ENCODE measurements at regions not wholly inside any gene's neighbourhood (a gene's known extent, or its start where the extent isn't known, plus 50 kb on each side); places are given as distances from the start of the nearest gene placed in this dataset.
"Not testable (repeated sequence)": the region's sequence is repeated elsewhere in the genome, so short reads cannot be mapped to it uniquely, and the experiment has no call there.

DNA sequence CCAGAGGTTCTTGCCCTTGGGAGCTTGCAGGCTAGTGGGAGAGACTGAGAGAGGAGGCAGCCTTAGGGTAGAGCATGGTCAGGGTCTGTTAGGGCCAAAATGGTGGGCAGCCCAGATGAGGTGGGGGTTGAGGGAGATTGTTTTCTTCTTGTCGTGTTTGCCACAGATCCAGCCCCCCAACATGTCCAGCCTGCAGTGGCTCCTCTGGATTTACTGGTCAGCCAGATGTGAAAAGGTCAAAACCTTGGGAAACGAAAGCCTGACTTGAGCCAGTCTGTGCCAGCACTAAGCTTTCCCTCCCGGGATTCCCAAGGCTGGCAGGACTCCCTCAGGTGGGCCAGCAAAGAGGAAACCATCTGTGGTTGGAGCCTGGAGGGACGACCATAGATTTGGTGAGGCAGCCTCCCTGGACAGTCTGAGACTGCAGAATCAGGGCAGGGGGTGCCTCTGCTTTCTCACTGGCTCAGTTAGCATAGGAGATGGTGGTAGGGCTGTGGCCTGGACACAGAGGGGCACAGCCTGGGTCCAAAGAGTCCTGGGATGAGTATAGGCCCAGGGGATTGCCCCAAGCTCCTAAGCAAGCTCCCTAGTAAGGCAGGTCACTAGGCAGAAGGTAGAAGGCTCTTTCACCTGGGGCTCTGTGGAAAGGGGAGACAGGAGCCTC lies 51.2 kb upstream of the PRR23C start:
- DNase-seq (ENCODE audit: low spot score): no peak

DNA sequence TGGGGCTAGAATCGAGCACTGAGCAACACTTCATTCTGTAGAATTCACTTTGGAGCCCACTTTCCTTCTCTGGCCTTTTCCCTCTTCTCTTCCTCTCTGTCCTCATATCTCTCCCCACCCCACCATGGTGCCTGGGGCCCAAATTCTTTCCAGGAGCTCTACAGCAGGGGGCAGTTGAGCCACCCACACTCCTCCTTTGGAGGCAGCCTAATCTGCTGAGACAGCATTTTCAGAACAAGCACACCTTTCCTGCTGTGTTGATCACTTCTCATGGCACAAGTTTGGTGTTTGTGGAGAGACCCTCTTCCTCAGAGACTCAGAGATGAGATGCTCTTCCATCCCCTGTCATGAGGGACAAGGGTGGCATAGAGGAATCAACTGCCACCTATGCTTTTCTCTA lies 52.0 kb upstream of the PRR23C start:
- DNase-seq (ENCODE audit: low spot score): no peak

DNA sequence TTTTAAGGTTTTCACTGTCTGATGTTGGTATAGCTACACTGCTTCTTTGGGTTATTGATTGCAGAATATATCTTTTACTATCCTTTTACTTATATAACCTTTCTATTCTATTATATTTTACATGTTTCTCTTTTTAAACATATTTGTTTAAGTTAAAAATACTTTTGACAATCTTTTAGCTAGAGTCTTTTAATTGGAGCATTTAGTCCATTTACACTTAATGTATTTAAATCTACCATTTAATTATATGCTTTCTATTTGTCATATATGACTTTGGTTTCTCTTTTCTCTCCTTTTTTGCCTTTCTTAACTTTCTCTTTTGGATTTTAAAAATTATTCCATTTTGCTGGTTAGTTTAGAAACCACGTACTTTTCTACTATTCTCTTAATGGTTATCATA lies 53.7 kb upstream of the PRR23C start:
- DNase-seq (ENCODE audit: low spot score): no peak

DNA sequence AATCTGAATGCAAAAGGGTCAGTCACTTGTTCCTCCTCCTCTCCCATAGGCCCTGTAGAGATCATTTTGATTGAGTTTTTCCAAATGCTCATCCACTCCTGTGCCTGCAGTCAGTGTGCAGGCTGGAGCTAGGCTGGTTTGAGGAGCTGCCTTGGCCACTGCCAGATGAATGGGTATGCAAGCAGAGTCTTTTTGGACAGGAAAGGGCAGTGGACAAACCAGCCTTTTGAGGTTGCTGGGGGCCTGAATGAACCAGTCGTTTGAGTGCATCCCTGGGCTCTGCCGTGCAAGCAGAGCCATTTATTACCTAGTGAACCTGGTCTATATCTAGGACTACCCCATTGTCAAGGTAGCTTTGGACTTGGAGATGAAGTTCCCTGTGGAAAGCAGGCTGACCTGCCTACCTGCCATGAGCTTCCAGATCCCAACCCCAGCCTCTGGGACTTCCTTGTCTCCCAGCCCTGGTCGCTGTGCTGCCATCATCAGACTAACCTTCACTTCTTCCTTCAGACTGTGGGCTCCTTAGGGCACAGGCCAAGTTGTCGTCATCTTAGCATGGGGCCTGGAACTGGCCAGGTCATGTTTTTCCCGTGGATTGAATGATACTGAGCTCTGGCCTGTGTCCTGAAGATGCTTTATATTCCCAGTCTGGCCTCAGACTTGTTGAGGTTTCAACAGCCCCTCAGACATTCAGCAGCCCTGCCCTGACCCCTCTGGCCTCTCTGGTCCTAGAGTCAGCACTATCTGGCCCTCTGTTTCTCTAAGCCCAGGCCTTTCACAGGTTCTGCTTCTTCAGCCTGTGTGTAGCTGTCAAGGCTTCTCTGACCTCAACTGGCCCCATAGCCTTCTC lies 55.5 kb upstream of the PRR23C start:
- no peak for DNase-seq (ENCODE audit: low spot score)

- no peak for DNase-seq (ENCODE audit: low spot score)
Observed at GRCh38 chr3:139100821-139101220, 56.1 kb upstream of the PRR23C start.

GRCh38 chr3:139101396-139101795 lies 56.7 kb upstream of the PRR23C start:
- DNase-seq (ENCODE audit: low spot score): no peak

- no peak for DNase-seq (ENCODE audit: low spot score)
Observed at GRCh38 chr3:139103484-139103883, 58.8 kb upstream of the PRR23C start.

DNA sequence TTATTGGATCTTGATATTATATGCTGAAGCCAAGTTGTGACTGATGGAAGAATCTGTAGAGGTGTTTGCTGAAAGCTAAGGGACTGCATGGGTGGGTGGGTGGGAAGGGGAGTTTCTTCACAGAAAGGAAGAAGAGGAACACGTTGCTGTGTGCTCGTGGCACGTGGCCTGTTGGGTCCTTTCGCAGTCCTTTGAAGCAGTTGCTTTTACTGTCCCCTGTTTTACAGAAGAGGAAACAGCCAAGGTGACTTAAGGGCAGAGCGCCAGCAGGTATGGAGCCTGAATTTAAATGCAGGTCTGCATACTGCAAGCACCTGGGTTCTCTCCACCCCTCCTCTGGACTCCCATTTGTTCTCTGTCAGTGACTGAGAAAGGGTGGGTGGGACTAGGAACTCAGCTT lies 59.4 kb upstream of the PRR23C start:
- DNase-seq (ENCODE audit: low spot score): no peak

GRCh38 chr3:139105154-139105702 lies 60.5 kb upstream of the PRR23C start:
- no peak for DNase-seq (ENCODE audit: low spot score)

GRCh38 chr3:139106013-139106932 lies 61.6 kb upstream of the PRR23C start:
- DNase-seq (ENCODE audit: low spot score): no peak

DNA sequence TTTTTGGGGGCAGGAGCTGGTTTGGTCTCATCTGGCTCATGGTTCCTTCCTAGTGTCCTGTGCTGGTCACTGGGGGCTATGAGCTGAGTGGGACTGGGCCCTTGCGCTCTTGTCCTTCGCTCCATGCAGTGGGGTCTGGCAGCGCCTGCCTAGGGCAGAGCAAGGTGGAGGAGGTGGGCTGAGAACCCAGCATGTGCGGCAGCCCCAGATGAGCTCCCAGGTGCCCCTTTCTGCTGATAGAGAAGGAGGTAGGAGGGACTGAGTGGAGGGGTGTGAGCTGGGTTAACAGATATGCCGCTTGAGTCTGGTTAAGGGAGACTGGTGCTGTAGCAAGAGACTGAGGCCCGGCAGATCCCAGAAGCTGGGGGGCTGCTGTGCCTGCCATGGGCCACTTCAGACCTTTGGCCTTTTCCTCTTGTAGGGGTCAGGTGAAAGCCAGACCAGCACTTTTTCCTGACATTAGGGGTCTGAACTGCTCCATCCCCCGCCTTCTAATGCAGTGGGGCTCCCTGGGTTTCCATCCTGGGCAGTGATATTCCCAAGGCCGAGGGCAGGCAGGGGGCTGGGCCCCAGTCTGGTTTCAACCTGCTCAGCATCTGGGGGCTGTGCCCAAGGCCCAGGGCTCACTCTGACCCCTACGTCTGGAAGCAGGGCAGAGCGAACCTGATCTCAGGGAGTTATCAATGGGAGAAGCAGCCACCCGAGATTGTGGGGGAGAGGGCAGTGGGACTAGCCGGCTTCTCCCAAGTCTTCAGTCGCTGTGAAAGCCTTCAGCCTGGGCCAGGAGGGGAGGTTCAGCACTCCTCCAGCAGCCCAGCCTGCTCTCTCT lies 62.9 kb upstream of the PRR23C start:
- DNase-seq (ENCODE audit: low spot score): no peak

DNA sequence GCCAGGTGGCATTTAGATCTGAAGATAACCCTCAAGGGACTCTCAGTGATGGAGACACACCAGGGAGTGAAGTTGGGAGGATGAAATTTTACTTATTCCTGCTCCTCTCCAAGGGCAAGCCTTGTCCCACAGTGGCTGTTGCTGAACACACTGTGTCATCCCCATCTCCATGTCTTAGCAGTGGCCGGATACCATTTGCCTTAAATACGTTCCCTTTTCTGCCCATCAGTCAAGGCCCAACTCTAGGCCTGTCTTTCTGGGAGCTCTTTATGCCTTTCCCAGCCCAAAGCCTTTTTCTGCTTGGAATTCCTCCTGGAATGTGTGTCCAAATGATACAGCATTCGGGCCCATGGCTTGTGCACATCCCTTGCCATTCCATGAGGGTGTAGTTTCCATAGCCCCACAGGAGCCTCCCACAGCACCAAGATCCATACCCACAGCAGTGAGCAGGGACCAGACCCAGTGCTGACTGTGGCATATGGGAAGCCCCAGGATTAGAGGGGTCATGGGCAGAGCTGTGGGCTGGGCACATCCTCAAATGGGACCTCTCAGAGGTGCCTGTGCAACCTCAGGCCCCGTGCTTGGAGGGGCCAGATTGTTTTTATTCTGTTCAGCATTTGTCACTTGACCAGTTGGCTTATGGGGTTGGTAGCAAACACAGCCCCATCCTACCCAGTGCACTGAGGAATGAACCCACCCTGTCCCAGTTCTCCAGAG lies 63.7 kb upstream of the PRR23C start:
- DNase-seq (ENCODE audit: low spot score): no peak

GRCh38 chr3:139109271-139109670 lies 64.6 kb upstream of the PRR23C start:
- DNase-seq (ENCODE audit: low spot score): no peak

DNA sequence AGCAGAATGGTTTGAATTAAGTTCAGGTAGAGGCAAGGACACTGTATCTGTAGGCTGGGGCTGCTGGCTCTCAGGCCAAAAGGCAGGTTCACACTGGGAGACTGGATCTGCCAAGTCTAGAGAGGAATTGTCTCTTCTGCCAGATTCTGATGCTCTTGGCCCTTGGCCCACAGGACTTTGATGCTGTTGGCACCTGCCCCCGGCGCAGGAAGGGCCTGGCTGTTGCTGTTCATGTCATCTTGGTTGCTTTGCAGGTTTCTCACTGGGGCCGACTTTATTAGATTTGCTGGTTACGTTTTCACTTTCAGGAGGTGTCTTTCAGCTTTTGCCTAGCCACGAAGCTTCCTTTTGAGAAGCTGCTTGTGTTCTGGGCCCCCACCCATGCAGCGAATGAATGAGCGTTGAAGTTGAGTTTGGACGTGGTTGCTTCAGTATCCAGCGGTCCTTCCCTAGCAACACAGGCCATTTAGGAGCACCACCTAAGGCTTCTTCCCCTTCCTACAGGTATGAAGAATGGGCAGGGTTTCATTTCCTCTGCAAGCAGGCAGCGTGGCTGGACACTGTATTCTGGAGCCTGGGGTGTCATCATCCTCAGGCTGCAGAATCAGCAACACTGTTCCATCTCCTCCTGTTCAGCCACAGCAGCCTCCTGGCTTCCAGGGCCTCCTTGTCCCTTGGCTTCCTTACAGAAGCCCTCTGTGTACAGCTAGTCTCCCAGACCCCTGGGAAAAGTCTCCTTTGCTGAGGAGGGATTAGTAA lies 65.6 kb upstream of the PRR23C start:
- no peak for DNase-seq (ENCODE audit: low spot score)

DNA sequence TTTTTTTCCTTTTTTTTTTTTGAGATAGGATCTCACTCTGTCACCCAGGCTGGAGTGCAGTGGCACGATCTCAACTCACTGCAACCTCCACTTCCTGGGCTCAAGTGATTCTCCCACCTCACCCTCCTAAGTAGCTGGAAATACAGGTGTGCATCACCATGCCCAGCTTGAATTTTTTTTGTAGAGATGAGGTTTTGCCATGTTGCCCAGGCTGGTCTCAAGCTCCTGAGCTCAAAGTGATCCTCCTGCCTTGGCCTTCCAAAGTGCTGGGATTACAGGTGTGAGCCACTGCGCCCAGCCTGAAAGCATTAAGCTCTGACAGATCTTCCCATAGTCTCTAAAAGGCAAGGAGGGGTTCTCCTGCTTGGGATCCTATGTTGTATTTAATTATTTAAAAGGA lies 66.2 kb upstream of the PRR23C start:
- not testable (repeated sequence) for DNase-seq (ENCODE audit: low spot score)

DNA sequence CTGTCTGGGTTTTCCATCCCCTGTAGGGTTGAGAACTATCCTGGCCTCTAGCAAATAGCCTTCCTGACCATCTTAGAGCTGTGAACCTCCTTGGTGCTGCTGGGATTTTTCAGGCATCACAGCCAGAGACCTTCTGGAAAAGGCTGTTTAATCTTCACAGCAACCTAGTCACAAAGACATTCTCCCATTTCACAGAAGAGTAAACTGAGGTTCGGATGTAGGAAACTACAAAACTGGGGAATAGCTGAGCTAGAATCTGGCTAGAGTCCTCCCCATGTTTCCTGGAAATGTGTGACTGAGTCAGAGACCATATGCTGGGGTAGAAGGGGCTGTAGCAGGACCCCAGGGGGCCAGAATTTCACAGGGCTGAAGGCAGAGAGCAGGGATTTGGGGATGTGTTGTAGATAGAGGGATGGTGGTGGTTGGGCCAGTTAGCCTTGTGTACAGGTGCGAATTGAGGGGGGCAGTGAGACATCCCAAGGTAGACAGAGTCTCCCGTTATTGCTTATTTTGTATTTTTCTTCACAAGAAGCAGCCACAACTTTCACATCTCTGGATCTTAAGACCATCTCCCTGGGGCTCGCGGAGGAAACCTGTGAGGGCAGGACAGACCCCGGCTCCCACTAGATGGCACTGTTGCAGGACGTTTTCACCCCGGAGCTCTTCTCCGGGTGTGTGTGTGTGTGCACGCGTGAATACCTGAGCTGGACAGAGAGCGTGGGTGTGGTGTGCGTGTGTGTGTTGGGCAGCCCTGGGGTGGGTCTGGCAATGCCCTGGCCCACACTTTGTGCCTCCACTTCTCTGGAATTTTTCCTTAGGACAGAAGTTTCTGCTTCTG lies 66.9 kb upstream of the PRR23C start:
- DNase-seq (ENCODE audit: low spot score): peak; percentile 43

- no peak for DNase-seq (ENCODE audit: low spot score)
Observed at GRCh38 chr3:139112230-139112558, 67.5 kb upstream of the PRR23C start.

DNA sequence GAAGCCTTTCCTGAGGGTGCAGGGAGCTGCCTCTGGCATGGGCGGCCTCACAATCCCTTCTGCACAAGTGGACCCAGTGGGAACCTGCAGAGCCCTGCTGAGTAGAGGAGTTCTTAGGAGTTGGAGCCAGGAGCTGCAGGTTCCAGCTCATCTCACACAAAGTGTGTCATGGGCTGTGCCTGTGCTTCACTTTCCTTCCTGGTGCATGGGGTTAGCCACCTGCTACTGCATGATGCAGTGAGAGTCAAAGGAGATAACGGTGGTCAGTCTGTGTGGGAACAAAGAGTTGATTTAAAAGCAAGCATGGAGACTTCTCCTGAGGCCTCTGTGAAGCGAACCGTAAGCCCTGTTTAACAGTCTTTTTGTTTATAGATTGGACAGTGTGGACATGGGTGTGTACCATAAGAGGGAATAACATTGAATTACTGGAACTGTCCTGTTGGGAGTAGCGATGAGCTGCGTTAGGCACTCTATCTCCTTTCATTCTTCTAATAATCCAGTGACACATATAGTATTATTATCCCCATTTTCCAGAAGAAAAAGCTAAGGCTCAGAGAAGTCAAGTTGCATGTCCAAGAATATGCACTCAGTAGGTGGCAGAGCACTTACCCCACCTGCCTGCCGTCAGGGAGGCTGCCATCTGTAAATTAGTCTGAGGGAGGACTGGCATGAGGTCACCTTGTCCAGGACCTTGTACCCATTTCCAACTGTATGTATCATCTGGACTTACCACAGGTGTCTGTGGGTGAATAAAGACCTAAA lies 68.7 kb upstream of the PRR23C start:
- DNase-seq (ENCODE audit: low spot score): no peak

Measured in HuH-7.5 (cell line).